ENCODE measurements at regions not wholly inside any gene's neighbourhood (a gene's known extent, or its start where the extent isn't known, plus 50 kb on each side); places are given as distances from the start of the nearest gene placed in this dataset.
"Not testable (repeated sequence)": the region's sequence is repeated elsewhere in the genome, so short reads cannot be mapped to it uniquely, and the experiment has no call there.

DNA sequence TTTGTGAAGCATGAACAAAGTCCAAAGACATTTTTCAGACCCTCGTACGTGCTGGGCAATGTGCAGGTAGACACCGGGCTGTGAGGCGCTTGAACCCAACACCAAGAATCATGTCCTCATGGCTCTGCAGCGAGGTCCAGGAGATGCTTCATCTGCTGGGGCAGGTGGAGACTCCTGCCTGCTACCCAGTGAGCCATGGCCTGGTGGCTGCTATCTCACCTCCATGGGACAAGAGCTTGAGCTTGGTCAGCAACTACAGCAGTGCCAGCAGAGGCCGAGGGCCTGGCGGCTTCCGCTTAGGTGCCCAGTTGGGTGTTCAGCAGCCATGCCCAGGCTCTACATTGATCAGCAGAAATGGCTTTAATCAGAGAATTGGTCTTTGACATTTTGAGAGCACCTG is 281.0 kb upstream of the HS6ST1 start:
- Mint-ChIP-seq H3K36me3 (ENCODE audit: low read depth) (no peaks in the 10 kb centered on the region), H3K27ac (no peak overlapping the region), H3K4me1 (ENCODE audit: low read depth) (no peaks in the 10 kb centered on the region), H3K9me3 (no peaks in the 10 kb centered on the region), H3K4me3 (no peak overlapping the region), H3K27me3 (ENCODE audit: insufficient read depth) (peaks cover 2% of the 10 kb centered on the region)
- intact Hi-C loops (cut with micrococcal nuclease): no loop called here
- no peak for DNase-seq (ENCODE audit: low spot score)

DNA sequence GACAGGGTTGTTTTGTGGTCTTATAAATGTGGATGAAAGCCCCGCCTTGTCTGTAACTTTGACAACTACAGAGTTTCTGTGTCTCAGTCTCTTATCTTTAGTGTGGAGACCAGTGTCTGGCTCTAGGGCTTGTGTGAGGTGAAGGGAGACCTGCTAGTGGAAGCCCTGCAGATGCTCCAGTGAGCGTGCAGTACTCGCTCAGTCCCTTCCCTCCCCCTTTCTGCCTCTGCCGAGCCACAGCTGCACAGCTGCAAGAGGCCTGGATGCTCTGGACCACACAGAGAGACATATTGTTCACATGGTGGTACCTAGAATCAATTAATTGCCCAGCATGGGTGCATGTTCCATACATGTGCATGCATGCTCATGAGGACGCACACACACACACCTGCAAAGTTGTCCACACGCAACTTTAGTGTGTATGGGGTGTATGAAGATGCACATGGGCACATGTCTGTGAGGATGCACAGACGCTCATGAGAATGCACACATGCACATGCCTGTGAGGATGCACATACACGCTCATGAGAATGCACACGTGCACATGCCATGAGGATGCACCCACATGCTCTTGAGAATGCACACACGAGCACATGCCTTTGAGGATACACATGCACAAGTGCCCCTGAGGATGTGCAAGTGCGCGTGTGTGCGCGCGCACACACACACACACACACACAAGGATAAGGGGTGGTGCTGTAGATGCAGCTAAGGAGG is 282.1 kb upstream of the HS6ST1 start:
- H3K9me3 Mint-ChIP-seq: no peaks in the 10 kb centered on the region
- no peak overlapping the region for H3K4me3 Mint-ChIP-seq
- H3K36me3 Mint-ChIP-seq (ENCODE audit: low read depth): no peaks in the 10 kb centered on the region
- intact Hi-C loops (cut with micrococcal nuclease): no loop called here
- no peaks in the 10 kb centered on the region for H3K27me3 Mint-ChIP-seq (ENCODE audit: insufficient read depth)
- no peak for DNase-seq (ENCODE audit: low spot score)
- H3K4me1 Mint-ChIP-seq (ENCODE audit: low read depth): no peaks in the 10 kb centered on the region
- H3K27ac Mint-ChIP-seq: no peak overlapping the region

DNA sequence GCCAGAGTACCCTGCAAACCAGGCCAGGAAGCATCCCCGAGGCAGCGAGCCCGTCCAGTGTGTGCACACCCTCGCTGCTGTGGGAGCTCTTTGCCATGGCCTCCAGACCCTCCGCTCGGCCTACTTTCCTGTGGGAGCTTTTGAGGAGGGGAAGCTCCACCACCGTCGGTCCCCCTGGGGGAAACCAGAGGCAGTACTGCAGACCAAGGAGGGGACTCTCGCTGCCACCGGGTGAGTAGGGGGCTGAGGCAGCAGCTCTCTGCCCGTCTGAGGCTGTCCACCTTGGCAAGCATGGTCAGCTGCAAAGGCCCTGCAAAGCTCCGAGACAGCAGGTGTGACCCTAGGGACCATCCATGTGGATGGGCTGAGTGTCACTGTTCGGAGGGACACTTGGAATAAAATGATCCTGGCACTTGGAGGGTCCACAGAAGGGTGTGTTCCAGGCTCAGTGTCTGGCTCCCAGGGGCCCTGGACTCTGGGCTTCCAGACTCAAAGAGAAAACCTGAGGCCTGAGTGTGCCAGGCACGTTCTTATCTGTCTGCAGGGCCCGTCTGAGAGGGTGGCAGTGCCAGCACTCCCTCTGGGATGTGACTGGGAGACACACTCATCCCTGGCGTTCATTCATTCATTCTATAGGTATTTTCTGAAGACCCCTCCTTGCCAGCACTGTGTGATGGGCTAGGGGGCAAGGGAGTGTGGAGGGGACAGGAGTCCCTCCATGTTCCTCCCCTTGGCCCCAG is 282.8 kb upstream of the HS6ST1 start:
- Mint-ChIP-seq H3K36me3 (ENCODE audit: low read depth) (no peaks in the 10 kb centered on the region), H3K4me3 (no peak overlapping the region), H3K27me3 (ENCODE audit: insufficient read depth) (no peaks in the 10 kb centered on the region), H3K27ac (no peak overlapping the region), H3K4me1 (ENCODE audit: low read depth) (no peaks in the 10 kb centered on the region), H3K9me3 (no peaks in the 10 kb centered on the region)
- DNase-seq (ENCODE audit: low spot score): no peak
- intact Hi-C loops (cut with micrococcal nuclease): no loop called here

DNA sequence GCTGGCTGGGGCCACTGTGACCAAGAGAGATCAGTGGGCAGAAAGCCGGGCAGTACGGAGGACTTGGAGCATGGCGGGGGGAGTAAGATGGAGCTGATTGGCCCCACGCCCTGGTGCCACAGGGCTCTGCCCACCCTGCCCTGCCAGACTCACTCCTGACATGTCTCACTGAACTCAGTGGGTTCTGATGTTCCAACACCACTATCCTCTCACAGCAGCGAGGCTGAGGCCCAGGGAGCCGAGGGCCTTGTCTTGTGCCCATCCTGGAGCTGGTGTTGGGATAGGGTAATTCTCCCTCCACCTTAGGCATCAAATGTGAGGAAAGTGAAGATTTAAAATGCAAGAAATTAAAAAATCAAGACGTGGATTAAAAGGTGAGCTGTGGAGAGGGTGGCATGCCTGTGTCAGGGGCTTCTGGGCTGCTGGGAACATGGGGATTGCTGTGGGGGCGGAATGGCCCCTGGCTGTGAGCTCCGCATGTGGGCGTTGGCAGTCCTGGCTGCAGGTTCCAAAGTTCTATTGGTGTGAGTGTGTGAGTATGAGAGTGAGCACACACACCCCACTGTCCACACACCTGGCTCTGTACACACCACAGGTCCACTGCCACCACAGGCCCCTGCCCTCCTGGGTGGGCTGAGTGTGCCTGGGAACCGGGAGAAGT is 283.5 kb upstream of the HS6ST1 start:
- H3K4me3 Mint-ChIP-seq: no peak overlapping the region
- no peak overlapping the region for H3K27ac Mint-ChIP-seq
- no peaks in the 10 kb centered on the region for H3K4me1 Mint-ChIP-seq (ENCODE audit: low read depth)
- intact Hi-C loops (cut with micrococcal nuclease): no loop called here
- H3K36me3 Mint-ChIP-seq (ENCODE audit: low read depth): no peaks in the 10 kb centered on the region
- H3K27me3 Mint-ChIP-seq (ENCODE audit: insufficient read depth): no peaks in the 10 kb centered on the region
- H3K9me3 Mint-ChIP-seq: no peaks in the 10 kb centered on the region
- DNase-seq (ENCODE audit: low spot score): no peak

DNA sequence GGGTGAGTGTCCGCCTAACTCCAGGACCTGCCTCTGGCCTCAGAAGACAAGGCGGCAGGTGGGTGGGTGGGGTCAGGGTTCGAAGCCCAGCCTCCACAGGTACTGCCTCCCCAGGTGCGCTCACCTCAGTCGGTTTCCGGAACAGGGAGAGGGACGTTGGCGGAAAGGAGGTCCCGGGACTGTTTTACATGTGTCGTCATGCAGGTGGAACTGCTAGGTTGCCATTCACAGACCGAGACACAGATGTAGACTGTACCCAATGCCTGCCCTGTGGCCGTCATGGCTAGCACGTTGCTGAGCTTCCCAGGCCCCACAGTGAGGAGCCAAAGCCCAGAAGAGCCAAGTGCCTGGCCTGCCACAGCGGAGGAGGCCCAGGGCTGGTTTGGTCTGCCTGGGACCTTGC is 284.0 kb upstream of the HS6ST1 start:
- Mint-ChIP-seq H3K9me3 (no peaks in the 10 kb centered on the region), H3K36me3 (ENCODE audit: low read depth) (no peaks in the 10 kb centered on the region), H3K27ac (no peak overlapping the region), H3K4me1 (ENCODE audit: low read depth) (no peaks in the 10 kb centered on the region), H3K4me3 (no peak overlapping the region), H3K27me3 (ENCODE audit: insufficient read depth) (no peaks in the 10 kb centered on the region)
- no peak for DNase-seq (ENCODE audit: low spot score)
- intact Hi-C loops (cut with micrococcal nuclease): no loop called here

DNA sequence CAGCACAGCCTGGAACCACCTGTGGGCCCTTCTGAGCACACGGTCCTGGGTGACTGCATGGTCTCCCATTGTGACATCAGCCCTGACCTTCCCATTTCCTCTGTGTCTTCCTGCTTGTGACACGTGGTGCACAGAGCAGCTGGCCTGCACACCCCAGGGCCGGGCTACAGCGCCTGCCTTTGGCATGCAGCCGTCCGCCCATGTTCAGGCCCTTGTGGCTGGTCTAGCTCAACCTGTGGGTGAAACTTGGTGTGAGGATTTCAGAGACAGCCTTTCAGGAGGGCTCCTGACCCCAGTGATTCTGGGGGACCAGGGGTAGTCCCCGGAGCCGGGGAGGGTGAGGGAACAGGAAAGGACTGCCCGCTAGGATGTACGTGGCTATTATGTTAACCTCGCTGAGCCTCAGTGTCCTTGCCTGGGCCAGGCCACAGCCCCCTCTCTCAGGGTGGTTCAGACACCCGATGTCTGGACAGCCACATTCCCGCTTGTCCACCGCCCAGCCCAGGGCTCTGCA is 284.8 kb upstream of the HS6ST1 start:
- H3K4me3 Mint-ChIP-seq: no peak overlapping the region
- no peaks in the 10 kb centered on the region for H3K9me3 Mint-ChIP-seq
- no peak for DNase-seq (ENCODE audit: low spot score)
- H3K36me3 Mint-ChIP-seq (ENCODE audit: low read depth): no peaks in the 10 kb centered on the region
- intact Hi-C loops (cut with micrococcal nuclease): no loop called here
- H3K4me1 Mint-ChIP-seq (ENCODE audit: low read depth): no peaks in the 10 kb centered on the region
- no peaks in the 10 kb centered on the region for H3K27me3 Mint-ChIP-seq (ENCODE audit: insufficient read depth)
- no peak overlapping the region for H3K27ac Mint-ChIP-seq

DNA sequence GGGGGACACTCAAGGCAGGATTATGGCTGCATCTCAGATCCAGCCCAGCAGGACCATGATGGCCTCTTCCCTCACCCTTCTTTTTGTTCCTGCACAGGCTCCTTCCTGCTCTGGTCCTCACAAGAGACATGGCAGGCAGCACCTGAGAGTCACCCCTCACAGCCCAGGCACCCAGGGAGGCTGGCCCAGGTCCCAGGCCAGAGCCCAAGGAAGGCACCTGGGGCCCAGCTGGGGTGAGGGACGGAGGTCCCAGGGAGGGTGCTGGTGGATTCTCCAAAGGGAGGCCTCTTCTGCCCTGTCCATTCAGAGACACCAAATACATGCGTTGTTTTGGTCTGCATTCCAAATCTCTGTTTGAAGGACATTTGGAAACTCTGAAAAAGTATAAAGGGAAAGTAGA is 285.4 kb upstream of the HS6ST1 start:
- H3K27ac Mint-ChIP-seq: no peak overlapping the region
- intact Hi-C loops (cut with micrococcal nuclease): no loop called here
- no peaks in the 10 kb centered on the region for H3K4me1 Mint-ChIP-seq (ENCODE audit: low read depth)
- H3K4me3 Mint-ChIP-seq: no peak overlapping the region
- H3K9me3 Mint-ChIP-seq: no peaks in the 10 kb centered on the region
- no peaks in the 10 kb centered on the region for H3K36me3 Mint-ChIP-seq (ENCODE audit: low read depth)
- no peaks in the 10 kb centered on the region for H3K27me3 Mint-ChIP-seq (ENCODE audit: insufficient read depth)
- no peak for DNase-seq (ENCODE audit: low spot score)

DNA sequence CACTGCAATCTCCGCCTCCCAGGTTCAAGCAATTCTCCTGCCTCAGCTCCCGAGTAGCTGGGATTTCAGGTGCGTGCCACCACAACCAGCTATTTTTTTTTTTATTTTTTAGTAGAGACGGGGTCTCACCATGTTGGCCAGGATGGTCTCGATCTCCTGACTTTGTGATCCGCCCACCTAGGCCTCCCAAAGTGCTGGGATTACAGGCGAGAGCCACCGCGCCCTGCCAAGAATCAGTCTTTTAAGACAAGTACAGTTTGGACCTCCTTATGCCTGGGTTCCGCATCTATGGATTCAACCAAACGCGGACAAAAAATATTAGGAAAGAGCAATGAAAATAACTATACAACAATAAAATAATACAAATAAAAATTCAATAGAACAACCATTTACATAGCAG is 285.9 kb upstream of the HS6ST1 start:
- H3K27ac Mint-ChIP-seq; DNase-seq (ENCODE audit: low spot score); H3K4me3 Mint-ChIP-seq; intact Hi-C loops (cut with micrococcal nuclease); H3K36me3 Mint-ChIP-seq (ENCODE audit: low read depth); H3K4me1 Mint-ChIP-seq (ENCODE audit: low read depth); H3K9me3 Mint-ChIP-seq; H3K27me3 Mint-ChIP-seq (ENCODE audit: insufficient read depth): not testable (repeated sequence)

DNA sequence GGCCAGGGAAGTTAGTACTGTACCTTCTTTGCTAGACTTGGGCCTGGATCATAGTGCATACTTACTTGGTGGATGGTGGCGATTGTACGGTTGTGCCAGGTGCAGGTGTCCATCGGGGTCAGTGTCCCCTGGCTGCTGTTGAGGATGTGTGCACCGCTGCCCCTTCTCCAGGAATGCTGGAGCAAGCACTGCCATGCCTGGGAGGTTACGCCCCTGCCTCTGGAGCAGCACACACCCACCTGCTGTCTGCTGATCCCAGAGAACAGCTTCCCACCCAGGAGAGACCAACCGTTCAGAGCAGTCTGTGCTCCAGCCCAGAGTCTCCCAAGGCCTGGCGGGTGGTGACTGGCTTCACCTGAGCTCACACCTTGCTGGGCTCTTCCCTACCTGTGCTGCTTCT is 286.8 kb upstream of the HS6ST1 start:
- intact Hi-C loops (cut with micrococcal nuclease): no loop called here

DNA sequence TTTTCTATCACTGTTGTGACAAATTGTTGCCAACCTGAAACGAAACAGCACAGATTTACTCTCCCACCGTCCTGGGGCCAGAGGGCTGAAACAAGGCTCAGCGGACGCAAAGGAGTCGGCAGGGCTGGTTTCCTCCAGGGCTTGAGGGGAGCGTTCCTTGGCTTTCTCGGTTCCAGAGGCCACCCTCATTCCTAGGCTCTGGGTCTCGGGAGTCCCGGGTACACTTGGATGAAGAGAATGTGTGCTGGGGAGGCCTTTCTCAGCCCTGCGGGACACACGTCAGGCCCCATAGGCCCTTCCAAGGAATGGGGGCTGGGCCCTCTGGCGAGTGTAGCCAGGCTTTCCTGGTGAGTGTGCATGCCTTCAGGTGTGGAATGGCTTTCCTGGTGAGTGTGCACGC is 287.3 kb upstream of the HS6ST1 start:
- Mint-ChIP-seq H3K4me1 (ENCODE audit: low read depth) (no peaks in the 10 kb centered on the region), H3K9me3 (no peaks in the 10 kb centered on the region), H3K4me3 (no peak overlapping the region), H3K27me3 (ENCODE audit: insufficient read depth) (no peaks in the 10 kb centered on the region), H3K27ac (no peak overlapping the region), H3K36me3 (ENCODE audit: low read depth) (no peaks in the 10 kb centered on the region)
- DNase-seq (ENCODE audit: low spot score): no peak
- intact Hi-C loops (cut with micrococcal nuclease): no loop called here

More for the DNA sequence above, 286.8 kb upstream of the HS6ST1 start:
- Mint-ChIP-seq H3K27me3 (ENCODE audit: insufficient read depth) (no peaks in the 10 kb centered on the region), H3K36me3 (ENCODE audit: low read depth) (no peaks in the 10 kb centered on the region), H3K9me3 (no peaks in the 10 kb centered on the region), H3K4me3 (no peak overlapping the region), H3K27ac (no peak overlapping the region), H3K4me1 (ENCODE audit: low read depth) (no peaks in the 10 kb centered on the region)
- DNase-seq (ENCODE audit: low spot score): no peak

DNA sequence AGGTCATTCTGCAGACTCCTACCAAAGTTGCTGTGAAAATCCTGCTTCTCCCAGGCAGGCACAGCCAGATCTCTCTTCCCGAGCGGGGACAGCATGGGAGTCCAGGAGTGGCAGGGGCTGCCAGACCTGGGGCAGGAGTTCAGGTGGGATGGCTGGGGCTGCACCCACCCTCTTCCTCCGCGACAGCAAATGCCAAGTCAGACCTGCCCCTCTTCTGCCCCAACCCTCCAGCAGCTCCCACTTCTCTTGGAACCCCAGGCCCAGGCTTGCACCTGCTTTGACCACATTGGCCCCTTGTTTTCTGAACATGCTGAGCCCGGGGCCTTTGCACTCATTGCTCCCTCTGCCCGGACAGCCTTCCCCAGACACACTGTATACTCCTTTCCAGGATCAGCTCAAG is 288.2 kb upstream of the HS6ST1 start:
- no peak for DNase-seq (ENCODE audit: low spot score)
- no peak overlapping the region for H3K4me3 Mint-ChIP-seq
- intact Hi-C loops (cut with micrococcal nuclease): no loop called here
- no peaks in the 10 kb centered on the region for H3K4me1 Mint-ChIP-seq (ENCODE audit: low read depth)
- H3K27ac Mint-ChIP-seq: no peak overlapping the region
- H3K27me3 Mint-ChIP-seq (ENCODE audit: insufficient read depth): no peaks in the 10 kb centered on the region
- no peaks in the 10 kb centered on the region for H3K9me3 Mint-ChIP-seq
- H3K36me3 Mint-ChIP-seq (ENCODE audit: low read depth): no peaks in the 10 kb centered on the region

DNA sequence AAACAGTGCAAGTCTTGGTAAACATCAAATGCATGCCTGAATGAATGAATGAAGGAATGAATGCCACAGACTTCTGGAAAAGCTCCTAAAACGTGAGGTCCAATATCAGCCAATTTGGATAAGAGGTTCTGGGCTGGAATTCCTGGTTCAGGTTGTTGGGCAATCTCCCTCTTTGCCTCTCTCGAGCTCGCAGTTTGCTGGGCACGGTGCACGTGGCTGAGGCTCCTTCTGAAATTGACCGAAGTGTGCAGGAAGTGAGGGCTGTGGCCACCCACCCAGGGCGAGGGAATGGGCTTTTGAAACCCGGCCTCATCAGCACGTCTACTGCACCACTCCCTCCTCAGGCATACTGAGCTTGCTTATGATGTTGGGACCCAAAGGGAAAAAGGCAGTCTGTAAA is 288.8 kb upstream of the HS6ST1 start:
- no peak overlapping the region for H3K4me3 Mint-ChIP-seq
- DNase-seq (ENCODE audit: low spot score): no peak
- H3K36me3 Mint-ChIP-seq (ENCODE audit: low read depth): no peaks in the 10 kb centered on the region
- no peaks in the 10 kb centered on the region for H3K9me3 Mint-ChIP-seq
- H3K27ac Mint-ChIP-seq: no peak overlapping the region
- H3K4me1 Mint-ChIP-seq (ENCODE audit: low read depth): no peaks in the 10 kb centered on the region
- H3K27me3 Mint-ChIP-seq (ENCODE audit: insufficient read depth): no peaks in the 10 kb centered on the region
- intact Hi-C loops (cut with micrococcal nuclease): no loop called here

DNA sequence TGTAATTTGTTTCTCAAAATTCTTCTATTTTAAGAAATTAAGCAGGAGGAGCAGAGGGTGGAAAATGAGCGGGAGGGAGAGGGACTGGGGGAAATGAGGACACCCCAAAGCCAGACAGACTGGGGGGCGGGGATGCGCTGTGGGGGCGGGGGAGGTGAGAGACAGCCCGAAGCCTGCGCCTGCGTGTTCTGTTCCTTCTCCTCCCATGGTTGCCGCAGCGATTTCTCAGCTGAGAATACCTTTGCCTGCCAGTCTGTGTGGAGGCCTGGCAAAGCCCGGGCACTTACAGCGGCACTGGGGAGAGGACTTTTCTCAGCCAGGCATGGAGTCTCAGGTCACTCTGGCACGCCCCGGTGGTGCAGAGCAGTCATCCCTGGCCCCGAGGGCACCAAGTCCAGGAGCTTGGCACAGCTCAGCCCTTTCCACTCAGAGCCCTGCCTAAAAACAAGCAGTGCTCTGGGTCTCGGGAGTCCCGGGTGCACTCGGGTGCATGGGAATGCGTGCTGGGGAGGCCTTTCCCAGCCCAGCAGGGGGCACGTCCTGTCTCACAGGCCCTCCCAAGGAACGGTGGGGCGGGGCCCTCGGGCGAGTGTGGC is 289.3 kb upstream of the HS6ST1 start:
- intact Hi-C loops (cut with micrococcal nuclease): no loop called here
- Mint-ChIP-seq H3K4me1 (ENCODE audit: low read depth) (no peaks in the 10 kb centered on the region), H3K36me3 (ENCODE audit: low read depth) (no peaks in the 10 kb centered on the region), H3K9me3 (no peaks in the 10 kb centered on the region), H3K27me3 (ENCODE audit: insufficient read depth) (no peaks in the 10 kb centered on the region), H3K27ac (no peak overlapping the region), H3K4me3 (no peak overlapping the region)
- no peak for DNase-seq (ENCODE audit: low spot score)

Measured in activated T-helper 1 cell treated with anti-CD3 and anti-CD28 coated beads, Interleukin-12 subunit alpha, Interleukin-12 subunit beta, Interleukin-2, Interleukin-4 antibody, amounts not matched to agents 30 ng/mL and 10 ng/mL and 1 ng/mL, durations not matched to agents 14 hours and 24 hours and 36 hours (primary cell).